Endodermal cell (in vitro differentiated cells): ENCODE measurements at regions not wholly inside any gene's neighbourhood (a gene's known extent, or its start where the extent isn't known, plus 50 kb on each side); places are given as distances from the start of the nearest gene placed in this dataset.

Experiments used
- DNase-seq: peaks from one replicate; pipeline ENCODE4 v3.0.0-alpha.2; 2017
- H3K27ac ChIP-seq: 2 replicates; pipeline ENCODE4 v1.5.1; 2013; ENCODE audit warnings: mild to moderate bottlenecking, low read depth, low read length, moderate library complexity
- H3K27me3 ChIP-seq: 2 replicates; pipeline ENCODE4 v1.6.1; 2013; ENCODE audit warnings: mild to moderate bottlenecking, low read length, moderate library complexity; ENCODE audit not compliant: insufficient read depth, control insufficient read depth, poor library complexity, severe bottlenecking
- H3K36me3 ChIP-seq: 2 replicates; pipeline ENCODE4 v1.7.0; 2013; ENCODE audit warnings: mild to moderate bottlenecking, low read length, moderate library complexity; ENCODE audit not compliant: control insufficient read depth, insufficient read depth
- H3K4me1 ChIP-seq: one replicate; pipeline ENCODE4 v1.7.0; 2013; ENCODE audit warnings: low read length; ENCODE audit not compliant: control insufficient read depth, insufficient read depth
- H3K4me3 ChIP-seq: 2 replicates; pipeline ENCODE4 v1.5.1; 2013; ENCODE audit warnings: mild to moderate bottlenecking, low read length, moderate library complexity
- H3K9ac ChIP-seq: 2 replicates; pipeline ENCODE4 v1.6.1; 2013; ENCODE audit warnings: mild to moderate bottlenecking, low read length, moderate library complexity; ENCODE audit not compliant: poor library complexity, severe bottlenecking; ENCODE audit errors: extremely low read depth
- H3K9me3 ChIP-seq: 2 replicates; pipeline ENCODE4 v1.6.1; 2013; ENCODE audit warnings: mild to moderate bottlenecking, low read length, moderate library complexity; ENCODE audit not compliant: control insufficient read depth
- H3K27ac Mint-ChIP-seq: 2 replicates; pipeline ENCODE4 v1.8.0; 2020; ENCODE audit warnings: mixed read lengths
- H3K27me3 Mint-ChIP-seq: 2 replicates; pipeline ENCODE4 v1.8.0; 2021; ENCODE audit warnings: mild to moderate bottlenecking, mixed read lengths; ENCODE audit not compliant: insufficient read depth
- H3K36me3 Mint-ChIP-seq: 2 replicates; pipeline ENCODE4 v1.8.0; 2020; ENCODE audit warnings: low read depth, mixed read lengths
- H3K4me1 Mint-ChIP-seq: 2 replicates; pipeline ENCODE4 v1.8.0; 2020; ENCODE audit warnings: mixed read lengths
- H3K4me3 Mint-ChIP-seq: 2 replicates; pipeline ENCODE4 v1.8.0; 2020; ENCODE audit warnings: mild to moderate bottlenecking, moderate library complexity, mixed read lengths
- H3K9me3 Mint-ChIP-seq: 2 replicates; pipeline ENCODE4 v1.8.0; 2020; ENCODE audit warnings: mild to moderate bottlenecking, mixed read lengths
- CTCF ChIP-seq: fragments of 200-600 bp; sonication (generic); conservative IDR thresholded peaks from 2 replicates; pipeline ENCODE4 v1.5.0; 2021; ENCODE audit warnings: antibody characterized with exemption, mild to moderate bottlenecking
- WGBS, 2 experiments: methylation state at CpG; one replicate each; pipeline versions ENCODE4 v1.1.5 to v1.1.7; 2013; ENCODE audit warnings: missing lambda C conversion rate in 2 of 2, mixed read lengths in 1 of 2; ENCODE audit not compliant: insufficient coverage in 1 of 2, insufficient read length in 1 of 2; 5-methylcytosine and 5-hydroxymethylcytosine counted together

GRCh38 chr1:98177751-98178150 lies 256.9 kb upstream of the DPYD start:
- WGBS, 2 experiments: 97 to 100% methylated on average over 2 of the region's 2 CpGs
- Mint-ChIP-seq H3K27ac (no peak overlapping the region), H3K4me1 (no peaks in the 10 kb centered on the region), H3K27me3 (no peaks in the 10 kb centered on the region), H3K4me3 (no peak overlapping the region), H3K9me3 (no peaks in the 10 kb centered on the region), H3K36me3 (no peaks in the 10 kb centered on the region)
- Histone ChIP-seq H3K4me3 (no peak overlapping the region), H3K27ac (no peak overlapping the region), H3K36me3 (no peaks in the 10 kb centered on the region), H3K27me3 (no peaks in the 10 kb centered on the region), H3K9ac (no peak overlapping the region), H3K9me3 (no peaks in the 10 kb centered on the region), H3K4me1 (no peaks in the 10 kb centered on the region)
- no peak for DNase-seq
- no peak for TF ChIP-seq CTCF

DNA sequence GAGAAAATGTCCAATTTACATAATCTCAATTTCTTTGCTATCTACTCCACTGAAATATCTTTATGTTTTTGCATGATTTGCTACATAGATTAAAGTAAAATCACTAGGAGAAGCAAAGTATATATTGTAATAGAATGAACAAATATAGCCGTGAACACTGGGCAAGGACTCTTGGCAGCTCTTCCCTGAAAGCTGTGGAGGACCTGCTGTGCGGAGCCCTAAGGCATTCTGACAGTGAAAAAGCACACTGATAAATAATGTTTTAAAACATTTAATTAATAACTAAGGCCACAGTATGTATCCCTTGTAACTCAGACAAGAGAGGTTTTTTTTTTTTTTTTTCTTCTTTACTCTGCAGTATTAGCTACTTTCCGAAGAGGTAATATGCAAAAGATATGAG lies 256.1 kb upstream of the DPYD start:
- H3K9ac ChIP-seq: no peak overlapping the region
- H3K27ac ChIP-seq: no peak overlapping the region
- Mint-ChIP-seq H3K36me3 (no peaks in the 10 kb centered on the region), H3K27ac (no peak overlapping the region), H3K4me1 (no peaks in the 10 kb centered on the region), H3K4me3 (no peak overlapping the region), H3K27me3 (no peaks in the 10 kb centered on the region), H3K9me3 (no peaks in the 10 kb centered on the region)
- no peak for DNase-seq
- H3K4me3 ChIP-seq: no peak overlapping the region
- no peaks in the 10 kb centered on the region for H3K36me3 ChIP-seq
- 80 to 94% methylated on average over 1 to 3 of the region's 3 CpGs for WGBS, 2 experiments
- no peaks in the 10 kb centered on the region for H3K4me1 ChIP-seq
- no peaks in the 10 kb centered on the region for H3K27me3 ChIP-seq
- H3K9me3 ChIP-seq: no peaks in the 10 kb centered on the region
- no peak for TF ChIP-seq CTCF

GRCh38 chr1:98176414-98176813 lies 255.6 kb upstream of the DPYD start:
- no peaks in the 10 kb centered on the region for H3K4me1 Mint-ChIP-seq
- H3K4me3 Mint-ChIP-seq: no peak overlapping the region
- H3K27ac Mint-ChIP-seq: no peak overlapping the region
- H3K27me3 ChIP-seq: no peaks in the 10 kb centered on the region
- H3K27me3 Mint-ChIP-seq: no peaks in the 10 kb centered on the region
- H3K9me3 Mint-ChIP-seq: no peaks in the 10 kb centered on the region
- DNase-seq: no peak
- no peak overlapping the region for H3K27ac ChIP-seq
- H3K4me3 ChIP-seq: no peak overlapping the region
- no peaks in the 10 kb centered on the region for H3K9me3 ChIP-seq
- H3K36me3 Mint-ChIP-seq: no peaks in the 10 kb centered on the region
- no peak for TF ChIP-seq CTCF
- H3K9ac ChIP-seq: no peak overlapping the region
- H3K4me1 ChIP-seq: no peaks in the 10 kb centered on the region
- H3K36me3 ChIP-seq: no peaks in the 10 kb centered on the region
